ENCODE measurements at regions not wholly inside any gene's neighbourhood (a gene's known extent, or its start where the extent isn't known, plus 50 kb on each side); places are given as distances from the start of the nearest gene placed in this dataset.

GRCh38 chr2:137769406-137769805, 194.9 kb upstream of the HNMT start:
- no peak for DNase-seq
- H3K4me3 Mint-ChIP-seq = no peak overlapping the region
- H3K27me3 Mint-ChIP-seq (ENCODE audit: low read depth, poor library complexity) = no peaks in the 10 kb centered on the region
- H3K9me3 Mint-ChIP-seq = no peaks in the 10 kb centered on the region
- no peaks in the 10 kb centered on the region for H3K4me1 Mint-ChIP-seq
- no peaks in the 10 kb centered on the region for H3K36me3 Mint-ChIP-seq (ENCODE audit: low read depth)
- no peak for TF ChIP-seq CTCF (IDR thresholded peaks at IDR 0.05)
- no peak overlapping the region for H3K27ac Mint-ChIP-seq

- Mint-ChIP-seq H3K27ac (no peak overlapping the region), H3K27me3 (ENCODE audit: low read depth, poor library complexity) (no peaks in the 10 kb centered on the region), H3K4me3 (no peak overlapping the region), H3K36me3 (ENCODE audit: low read depth) (no peaks in the 10 kb centered on the region), H3K4me1 (no peaks in the 10 kb centered on the region), H3K9me3 (no peaks in the 10 kb centered on the region)
- TF ChIP-seq CTCF (IDR thresholded peaks at IDR 0.05) = no peak
- DNase-seq = no peak
Measured at GRCh38 chr2:137770166-137770565, 194.1 kb upstream of the HNMT start.

- no peaks in the 10 kb centered on the region for H3K9me3 Mint-ChIP-seq
- no peak overlapping the region for H3K4me3 Mint-ChIP-seq
- TF ChIP-seq CTCF (IDR thresholded peaks at IDR 0.05) = no peak
- H3K27me3 Mint-ChIP-seq (ENCODE audit: low read depth, poor library complexity) = no peaks in the 10 kb centered on the region
- no peaks in the 10 kb centered on the region for H3K36me3 Mint-ChIP-seq (ENCODE audit: low read depth)
- no peak for DNase-seq
- no peak overlapping the region for H3K27ac Mint-ChIP-seq
- H3K4me1 Mint-ChIP-seq = no peaks in the 10 kb centered on the region
Measured at GRCh38 chr2:137771064-137771463, 193.2 kb upstream of the HNMT start.

- Mint-ChIP-seq H3K27ac (peak overlapping the region; percentile 8), H3K4me3 (no peak overlapping the region), H3K4me1 (no peaks in the 10 kb centered on the region), H3K9me3 (no peaks in the 10 kb centered on the region), H3K36me3 (ENCODE audit: low read depth) (no peaks in the 10 kb centered on the region), H3K27me3 (ENCODE audit: low read depth, poor library complexity) (no peaks in the 10 kb centered on the region)
- TF ChIP-seq CTCF (IDR thresholded peaks at IDR 0.05) = no peak
- no peak for DNase-seq
Measured at GRCh38 chr2:137772451-137772850, 191.8 kb upstream of the HNMT start.

- DNase-seq = no peak
- H3K27ac Mint-ChIP-seq = no peak overlapping the region
- H3K9me3 Mint-ChIP-seq = no peaks in the 10 kb centered on the region
- no peak for TF ChIP-seq CTCF (IDR thresholded peaks at IDR 0.05)
- no peaks in the 10 kb centered on the region for H3K27me3 Mint-ChIP-seq (ENCODE audit: low read depth, poor library complexity)
- H3K36me3 Mint-ChIP-seq (ENCODE audit: low read depth) = no peaks in the 10 kb centered on the region
- no peak overlapping the region for H3K4me3 Mint-ChIP-seq
- no peaks in the 10 kb centered on the region for H3K4me1 Mint-ChIP-seq
Measured at GRCh38 chr2:137775529-137775928, 188.7 kb upstream of the HNMT start.

GRCh38 chr2:137776697-137777096, 187.6 kb upstream of the HNMT start:
- Mint-ChIP-seq H3K4me3 (no peak overlapping the region), H3K9me3 (no peaks in the 10 kb centered on the region), H3K36me3 (ENCODE audit: low read depth) (no peaks in the 10 kb centered on the region), H3K27ac (peak overlapping the region; percentile 24), H3K27me3 (ENCODE audit: low read depth, poor library complexity) (no peaks in the 10 kb centered on the region), H3K4me1 (no peaks in the 10 kb centered on the region)
- TF ChIP-seq CTCF (IDR thresholded peaks at IDR 0.05) = no peak
- DNase-seq = no peak

Measured in nephron progenitor cell (in vitro differentiated cells).